Progenitor cell of endocrine pancreas (in vitro differentiated cells): ENCODE measurements at regions not wholly inside any gene's neighbourhood (a gene's known extent, or its start where the extent isn't known, plus 50 kb on each side); places are given as distances from the start of the nearest gene placed in this dataset.

ENCODE experiments used
- DNase-seq: peaks from one replicate; pipeline ENCODE4 v3.0.0; 2021; ENCODE audit warnings: low spot score; ENCODE audit not compliant: unreplicated experiment
- H3K27ac Mint-ChIP-seq: 2 replicates; pipeline ENCODE4 v1.8.0; 2021; ENCODE audit warnings: mild to moderate bottlenecking, moderate library complexity, mixed read lengths
- H3K27me3 Mint-ChIP-seq: 2 replicates; pipeline ENCODE4 v1.8.0; 2021; ENCODE audit warnings: mixed read lengths
- H3K36me3 Mint-ChIP-seq: 2 replicates; pipeline ENCODE4 v1.8.0; 2022; ENCODE audit warnings: mixed read lengths; ENCODE audit not compliant: insufficient read depth
- H3K4me1 Mint-ChIP-seq: 2 replicates; pipeline ENCODE4 v1.8.0; 2021; ENCODE audit warnings: low read depth, mixed read lengths
- H3K4me3 Mint-ChIP-seq: 2 replicates; pipeline ENCODE4 v1.8.0; 2021; ENCODE audit warnings: low read depth, mild to moderate bottlenecking, moderate library complexity, mixed read lengths
- H3K9me3 Mint-ChIP-seq: 2 replicates; pipeline ENCODE4 v1.8.0; 2021; ENCODE audit warnings: low read depth, mixed read lengths
- TF ChIP-seq, protein P1 (sequence below): fragments of 200-600 bp; sonication (generic); IDR thresholded peaks from one replicate; pipeline ENCODE4 v1.5.0; 2021; ENCODE audit warnings: antibody characterized with exemption, mild to moderate bottlenecking; ENCODE audit not compliant: unreplicated experiment

- no peaks in the 10 kb centered on the region for H3K27me3 Mint-ChIP-seq
- H3K36me3 Mint-ChIP-seq, result no peaks in the 10 kb centered on the region
- no peak for DNase-seq
Observed at GRCh38 chr9:129561594-129562281, 59.2 kb downstream of the C9orf50 start.

GRCh38 chr9:129560881-129561306 lies 60.0 kb downstream of the C9orf50 start:
- Mint-ChIP-seq H3K4me3 (no peak overlapping the region), H3K4me1 (peaks cover 58% of the 10 kb centered on the region), H3K27me3 (no peaks in the 10 kb centered on the region), H3K9me3 (no peaks in the 10 kb centered on the region), H3K36me3 (no peaks in the 10 kb centered on the region), H3K27ac (peak overlapping the region; percentile 83)
- DNase-seq, result no peak
- TF ChIP-seq, protein P1, sequence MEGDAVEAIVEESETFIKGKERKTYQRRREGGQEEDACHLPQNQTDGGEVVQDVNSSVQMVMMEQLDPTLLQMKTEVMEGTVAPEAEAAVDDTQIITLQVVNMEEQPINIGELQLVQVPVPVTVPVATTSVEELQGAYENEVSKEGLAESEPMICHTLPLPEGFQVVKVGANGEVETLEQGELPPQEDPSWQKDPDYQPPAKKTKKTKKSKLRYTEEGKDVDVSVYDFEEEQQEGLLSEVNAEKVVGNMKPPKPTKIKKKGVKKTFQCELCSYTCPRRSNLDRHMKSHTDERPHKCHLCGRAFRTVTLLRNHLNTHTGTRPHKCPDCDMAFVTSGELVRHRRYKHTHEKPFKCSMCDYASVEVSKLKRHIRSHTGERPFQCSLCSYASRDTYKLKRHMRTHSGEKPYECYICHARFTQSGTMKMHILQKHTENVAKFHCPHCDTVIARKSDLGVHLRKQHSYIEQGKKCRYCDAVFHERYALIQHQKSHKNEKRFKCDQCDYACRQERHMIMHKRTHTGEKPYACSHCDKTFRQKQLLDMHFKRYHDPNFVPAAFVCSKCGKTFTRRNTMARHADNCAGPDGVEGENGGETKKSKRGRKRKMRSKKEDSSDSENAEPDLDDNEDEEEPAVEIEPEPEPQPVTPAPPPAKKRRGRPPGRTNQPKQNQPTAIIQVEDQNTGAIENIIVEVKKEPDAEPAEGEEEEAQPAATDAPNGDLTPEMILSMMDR, result no peak

More at GRCh38 chr9:129561594-129562281, 59.2 kb downstream of the C9orf50 start:
- H3K9me3 Mint-ChIP-seq, result no peaks in the 10 kb centered on the region
- H3K4me3 Mint-ChIP-seq, result no peak overlapping the region
- H3K27ac Mint-ChIP-seq, result peak overlapping the region; percentile 88
- H3K4me1 Mint-ChIP-seq, result peaks cover 53% of the 10 kb centered on the region
- TF ChIP-seq, protein P1, result no peak

- Mint-ChIP-seq H3K9me3 (no peaks in the 10 kb centered on the region), H3K4me1 (peaks cover 61% of the 10 kb centered on the region), H3K4me3 (no peak overlapping the region), H3K27ac (peak overlapping the region; percentile 96), H3K36me3 (no peaks in the 10 kb centered on the region), H3K27me3 (no peaks in the 10 kb centered on the region)
- TF ChIP-seq, protein P1, result no peak
- no peak for DNase-seq
Observed at GRCh38 chr9:129559506-129559881, 61.4 kb downstream of the C9orf50 start.

DNA sequence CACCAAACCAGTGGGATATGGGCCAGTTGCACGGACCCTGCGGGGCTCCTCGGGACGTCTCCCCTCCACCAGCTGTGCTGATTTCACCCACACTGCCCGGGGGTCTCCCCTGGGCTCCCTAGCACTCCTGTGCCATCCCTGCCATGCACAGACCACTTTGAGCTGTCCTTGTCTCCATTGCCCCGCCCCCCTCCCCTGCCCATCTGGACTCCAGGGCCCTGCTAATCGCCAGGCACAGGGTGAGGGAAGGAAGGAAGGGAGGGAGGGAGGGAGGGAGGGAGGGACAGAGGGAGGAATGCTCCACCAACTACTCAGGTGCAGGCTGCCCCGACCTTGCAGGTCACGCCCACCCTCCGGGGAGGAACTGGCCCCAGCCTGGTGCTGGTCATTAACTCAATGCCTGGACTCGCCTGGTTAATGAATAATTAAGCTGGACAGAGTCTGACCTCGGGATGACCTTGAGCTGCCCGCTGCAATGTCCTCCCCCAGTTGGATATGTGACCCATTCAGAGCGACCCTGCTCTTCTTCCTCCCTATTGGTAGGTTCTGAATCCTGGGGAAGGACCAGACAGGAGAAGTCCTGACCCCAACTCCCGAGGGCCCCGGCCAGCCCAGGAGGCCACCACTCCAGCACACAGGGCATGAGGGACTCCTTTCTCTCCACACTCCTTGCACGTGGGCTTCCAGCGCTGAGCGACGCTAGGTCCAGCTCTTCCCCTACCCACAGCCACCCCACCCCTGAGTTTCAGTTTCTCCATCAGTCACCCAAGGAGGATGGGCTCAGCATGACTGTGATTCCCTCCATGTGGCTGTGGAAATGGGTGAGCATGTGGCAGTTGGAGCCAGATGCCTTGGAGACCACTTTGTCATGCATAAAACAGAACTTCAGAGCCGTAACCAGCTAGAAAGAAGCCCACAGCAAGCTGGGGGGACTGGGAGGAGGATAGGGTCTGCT lies 62.1 kb downstream of the C9orf50 start:
- H3K4me3 Mint-ChIP-seq, result no peak overlapping the region
- no peaks in the 10 kb centered on the region for H3K36me3 Mint-ChIP-seq
- no peaks in the 10 kb centered on the region for H3K9me3 Mint-ChIP-seq
- H3K4me1 Mint-ChIP-seq, result peaks cover 59% of the 10 kb centered on the region
- H3K27ac Mint-ChIP-seq, result peak overlapping the region; percentile 98
- TF ChIP-seq, protein P1, result no peak
- no peaks in the 10 kb centered on the region for H3K27me3 Mint-ChIP-seq
- DNase-seq, result peak; percentile 74

GRCh38 chr9:129558063-129558550 lies 62.8 kb downstream of the C9orf50 start:
- peak overlapping the region; percentile 98 for H3K27ac Mint-ChIP-seq
- H3K4me1 Mint-ChIP-seq, result peaks cover 59% of the 10 kb centered on the region
- H3K27me3 Mint-ChIP-seq, result no peaks in the 10 kb centered on the region
- H3K9me3 Mint-ChIP-seq, result no peaks in the 10 kb centered on the region
- no peak overlapping the region for H3K4me3 Mint-ChIP-seq
- DNase-seq, result no peak
- no peaks in the 10 kb centered on the region for H3K36me3 Mint-ChIP-seq
- TF ChIP-seq, protein P1, result no peak
